GM12865 (cell line): ENCODE measurements at regions not wholly inside any gene's neighbourhood (a gene's known extent, or its start where the extent isn't known, plus 50 kb on each side); places are given as distances from the start of the nearest gene placed in this dataset.

Source experiments
- DNase-seq: peaks from one replicate; pipeline ENCODE4 v3.0.0; 2010; ENCODE audit warnings: low read depth
- H3K4me3 ChIP-seq: 2 replicates; pipeline ENCODE4 v1.5.1; 2011; ENCODE audit warnings: mild to moderate bottlenecking, low read depth, low read length, control low read depth
- TF ChIP-seq, protein P1 (sequence below): IDR thresholded peaks from 2 replicates; pipeline ENCODE4 v1.5.1; 2011; ENCODE audit warnings: low read length, control low read depth, low read depth, inconsistent platforms; ENCODE audit not compliant: insufficient read depth; ENCODE audit errors: missing control alignments

DNA sequence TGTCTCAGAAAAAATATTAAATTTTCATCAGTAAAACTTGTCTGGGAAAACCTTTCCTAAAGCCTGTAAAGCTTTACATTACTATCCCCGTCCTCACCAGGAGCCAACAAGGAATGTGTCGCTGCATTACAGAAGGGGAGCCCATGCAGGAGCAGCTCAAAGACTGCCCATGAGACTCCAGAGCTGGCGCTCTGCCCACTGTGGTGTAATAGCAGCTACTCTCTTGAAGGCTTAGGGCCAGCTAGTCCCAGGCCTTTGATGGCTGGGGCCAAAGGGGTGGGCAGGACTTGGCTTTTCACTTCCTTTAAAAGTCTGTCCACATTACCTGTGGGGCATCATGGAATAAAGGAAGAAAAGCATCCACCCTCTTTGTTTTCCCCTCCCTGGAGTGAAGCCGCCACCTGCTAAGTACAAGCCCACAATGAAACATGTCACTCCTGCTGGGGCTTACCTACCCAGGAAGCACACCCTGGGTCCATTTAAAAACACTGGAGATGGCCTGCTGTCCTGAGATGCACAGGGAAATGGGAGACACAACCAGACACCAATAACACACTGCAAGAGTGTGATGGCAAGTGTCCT, 150.7 kb downstream of the ADAMTS15 start:
- DNase-seq = no peak
- TF ChIP-seq, protein P1, sequence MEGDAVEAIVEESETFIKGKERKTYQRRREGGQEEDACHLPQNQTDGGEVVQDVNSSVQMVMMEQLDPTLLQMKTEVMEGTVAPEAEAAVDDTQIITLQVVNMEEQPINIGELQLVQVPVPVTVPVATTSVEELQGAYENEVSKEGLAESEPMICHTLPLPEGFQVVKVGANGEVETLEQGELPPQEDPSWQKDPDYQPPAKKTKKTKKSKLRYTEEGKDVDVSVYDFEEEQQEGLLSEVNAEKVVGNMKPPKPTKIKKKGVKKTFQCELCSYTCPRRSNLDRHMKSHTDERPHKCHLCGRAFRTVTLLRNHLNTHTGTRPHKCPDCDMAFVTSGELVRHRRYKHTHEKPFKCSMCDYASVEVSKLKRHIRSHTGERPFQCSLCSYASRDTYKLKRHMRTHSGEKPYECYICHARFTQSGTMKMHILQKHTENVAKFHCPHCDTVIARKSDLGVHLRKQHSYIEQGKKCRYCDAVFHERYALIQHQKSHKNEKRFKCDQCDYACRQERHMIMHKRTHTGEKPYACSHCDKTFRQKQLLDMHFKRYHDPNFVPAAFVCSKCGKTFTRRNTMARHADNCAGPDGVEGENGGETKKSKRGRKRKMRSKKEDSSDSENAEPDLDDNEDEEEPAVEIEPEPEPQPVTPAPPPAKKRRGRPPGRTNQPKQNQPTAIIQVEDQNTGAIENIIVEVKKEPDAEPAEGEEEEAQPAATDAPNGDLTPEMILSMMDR = no peak
- no peak overlapping the region for H3K4me3 ChIP-seq

DNA sequence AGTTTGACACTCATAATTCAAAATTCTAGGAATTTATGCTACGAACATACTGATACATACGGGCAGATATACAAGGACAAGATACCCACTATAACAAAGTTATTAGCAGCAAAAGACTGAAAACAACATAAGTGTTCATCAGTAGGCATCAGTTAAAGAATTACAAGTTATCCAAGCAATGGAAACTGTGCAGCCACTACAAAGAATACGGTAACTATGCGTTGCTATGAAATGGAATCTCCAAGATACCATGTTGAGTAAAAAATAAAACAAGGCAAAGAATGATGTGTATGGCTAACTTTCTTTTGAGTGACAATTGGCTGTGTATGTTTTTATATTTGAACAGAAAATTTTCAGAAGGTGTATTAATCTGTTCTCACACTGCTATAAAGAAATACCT, 151.7 kb downstream of the ADAMTS15 start:
- TF ChIP-seq, protein P1 = no peak
- H3K4me3 ChIP-seq = no peak overlapping the region
- no peak for DNase-seq

GRCh38 chr11:130600616-130601015, 152.2 kb downstream of the ADAMTS15 start:
- TF ChIP-seq, protein P1 = no peak
- H3K4me3 ChIP-seq = no peak overlapping the region

DNA sequence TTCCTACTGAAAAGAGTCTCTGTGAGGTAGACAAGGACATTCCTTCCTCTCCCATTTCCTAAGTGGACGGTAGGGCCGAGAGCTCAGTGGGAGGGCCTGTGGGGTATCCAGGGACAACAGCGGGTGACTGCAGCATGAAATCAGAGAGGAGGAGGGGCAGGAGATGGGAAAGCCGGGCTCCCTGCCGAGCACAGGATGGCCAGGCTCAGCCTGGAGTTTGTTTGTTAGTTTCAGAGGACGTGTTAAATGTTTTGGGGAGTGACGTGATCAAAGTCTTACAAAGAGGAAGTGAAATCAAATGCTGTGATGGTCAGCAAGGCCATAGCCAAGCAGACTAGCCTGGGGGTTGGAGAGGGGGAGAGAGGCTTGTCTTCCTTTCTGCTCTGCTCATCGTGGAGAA, 152.7 kb downstream of the ADAMTS15 start:
- H3K4me3 ChIP-seq = no peak overlapping the region
- TF ChIP-seq, protein P1 = no peak
- DNase-seq = peak; percentile 29

More at GRCh38 chr11:130600616-130601015, 152.2 kb downstream of the ADAMTS15 start:
- DNase-seq = no peak

- no peak for DNase-seq
- TF ChIP-seq, protein P1 = no peak
- no peak overlapping the region for H3K4me3 ChIP-seq
Measured at GRCh38 chr11:130601764-130602460, 153.5 kb downstream of the ADAMTS15 start.

GRCh38 chr11:130602641-130603334, 154.3 kb downstream of the ADAMTS15 start:
- TF ChIP-seq, protein P1 = no peak
- no peak for DNase-seq
- H3K4me3 ChIP-seq = no peak overlapping the region
